HG02884 (cell line): ENCODE measurements at regions not wholly inside any gene's neighbourhood (a gene's known extent, or its start where the extent isn't known, plus 50 kb on each side); places are given as distances from the start of the nearest gene placed in this dataset.
"Not testable (repeated sequence)": the region's sequence is repeated elsewhere in the genome, so short reads cannot be mapped to it uniquely, and the experiment has no call there.

ENCODE experiments used
- ATAC-seq: cut with Tn5 transposase; IDR thresholded peaks from one replicate; pipeline ENCODE4 v1.9.1; 2021; ENCODE audit warnings: mild to moderate bottlenecking, moderate library complexity; ENCODE audit not compliant: unreplicated experiment

- ATAC-seq: not testable (repeated sequence)
These were observed 702.7 kb upstream of the NEGR1 start for GRCh38 chr1:72985024-72985423.

GRCh38 chr1:72983011-72983410 lies 700.7 kb upstream of the NEGR1 start:
- not testable (repeated sequence) for ATAC-seq

- no peak for ATAC-seq
These were observed 687.1 kb upstream of the NEGR1 start for GRCh38 chr1:72969461-72969860.

GRCh38 chr1:72954943-72955342 lies 672.6 kb upstream of the NEGR1 start:
- no peak for ATAC-seq

- ATAC-seq: not testable (repeated sequence)
These were observed 668.6 kb upstream of the NEGR1 start for GRCh38 chr1:72950900-72951299.

GRCh38 chr1:72946903-72947499 lies 664.7 kb upstream of the NEGR1 start:
- ATAC-seq: no peak

GRCh38 chr1:72942008-72942407 lies 659.7 kb upstream of the NEGR1 start:
- no peak for ATAC-seq

GRCh38 chr1:72938408-72938807 lies 656.1 kb upstream of the NEGR1 start:
- no peak for ATAC-seq

GRCh38 chr1:72937905-72938304 lies 655.6 kb upstream of the NEGR1 start:
- no peak for ATAC-seq

GRCh38 chr1:72936942-72937341 lies 654.6 kb upstream of the NEGR1 start:
- no peak for ATAC-seq

- ATAC-seq: no peak
These were observed 653.9 kb upstream of the NEGR1 start for GRCh38 chr1:72936151-72936740.

GRCh38 chr1:72932025-72932424 lies 649.7 kb upstream of the NEGR1 start:
- ATAC-seq: no peak

GRCh38 chr1:72930528-72930927 lies 648.2 kb upstream of the NEGR1 start:
- no peak for ATAC-seq

GRCh38 chr1:72918940-72919339 lies 636.6 kb upstream of the NEGR1 start:
- ATAC-seq: no peak

- ATAC-seq: no peak
These were observed 635.6 kb upstream of the NEGR1 start for GRCh38 chr1:72917920-72918319.

GRCh38 chr1:72915581-72915980 lies 633.2 kb upstream of the NEGR1 start:
- no peak for ATAC-seq

GRCh38 chr1:72911656-72912055 lies 629.3 kb upstream of the NEGR1 start:
- no peak for ATAC-seq

GRCh38 chr1:72896256-72896655 lies 613.9 kb upstream of the NEGR1 start:
- no peak for ATAC-seq

GRCh38 chr1:72892461-72892860 lies 610.1 kb upstream of the NEGR1 start:
- no peak for ATAC-seq

- no peak for ATAC-seq
These were observed 609.6 kb upstream of the NEGR1 start for GRCh38 chr1:72891976-72892375.

- no peak for ATAC-seq
These were observed 603.5 kb upstream of the NEGR1 start for GRCh38 chr1:72885841-72886240.

- no peak for ATAC-seq
These were observed 602.7 kb upstream of the NEGR1 start for GRCh38 chr1:72885017-72885416.

GRCh38 chr1:72869873-72870272 lies 587.5 kb upstream of the NEGR1 start:
- ATAC-seq: no peak
